Uterus (tissue), 2 donors: ENCODE measurements at regions not wholly inside any gene's neighbourhood (a gene's known extent, or its start where the extent isn't known, plus 50 kb on each side); places are given as distances from the start of the nearest gene placed in this dataset.

ENCODE experiments used
- POLR2A ChIP-seq, 2 donors: fragments of 450-650 bp; IDR thresholded peaks; one replicate each; pipeline ENCODE4 v1.6.1; 2016; ENCODE audit warnings: antibody characterized with exemption in 2 of 2, mild to moderate bottlenecking in 1 of 2, moderate library complexity in 1 of 2
- TF ChIP-seq, protein P1 (sequence below), 4 experiments: fragments of 200-600 bp in 2 of 4; fragments of 450-650 bp in 2 of 4; sonication (generic) in 2 of 4; IDR thresholded peaks; one replicate each; pipeline ENCODE4 v1.5.1; 2016 to 2019; ENCODE audit warnings: antibody characterized with exemption in 4 of 4, mild to moderate bottlenecking in 2 of 4, moderate library complexity in 1 of 4

DNA sequence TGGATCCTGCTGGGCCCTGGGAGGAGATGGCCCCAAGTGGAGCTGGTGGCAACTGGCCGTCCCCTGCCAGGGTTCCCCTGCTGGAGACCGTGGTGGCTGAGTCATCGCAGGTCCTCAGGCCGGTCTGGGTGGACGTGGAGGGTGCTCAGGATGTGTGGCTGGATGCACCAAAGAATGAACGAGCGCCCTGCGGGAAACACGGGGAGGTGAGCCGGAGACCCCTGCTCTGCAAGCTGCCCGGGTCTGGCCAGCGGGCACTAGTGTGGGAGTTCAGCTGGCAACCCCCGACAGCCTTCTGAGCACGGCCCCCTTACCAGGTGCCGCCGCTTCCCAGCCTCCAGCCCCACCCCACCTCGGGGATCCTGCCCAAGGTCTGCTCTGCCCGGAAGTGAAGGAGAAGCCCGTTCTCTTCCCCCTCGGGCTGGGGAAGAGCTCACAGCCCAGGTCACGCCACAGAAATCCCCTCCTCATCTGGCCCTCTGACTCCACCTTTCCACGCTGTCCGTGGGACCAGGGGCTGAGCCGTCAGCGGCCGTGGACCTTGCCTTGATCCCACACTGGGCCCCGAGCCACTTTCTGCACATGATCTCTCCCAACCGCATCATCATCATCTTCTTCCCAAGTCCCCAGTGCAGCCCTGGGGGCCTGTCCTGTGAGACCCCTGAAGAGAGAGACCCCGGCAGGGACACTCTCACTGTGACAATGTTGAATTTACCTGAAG lies 165.5 kb downstream of the KIF26A start:
- TF ChIP-seq POLR2A (IDR thresholded peaks at IDR 0.05), result no peak
- TF ChIP-seq, protein P1, sequence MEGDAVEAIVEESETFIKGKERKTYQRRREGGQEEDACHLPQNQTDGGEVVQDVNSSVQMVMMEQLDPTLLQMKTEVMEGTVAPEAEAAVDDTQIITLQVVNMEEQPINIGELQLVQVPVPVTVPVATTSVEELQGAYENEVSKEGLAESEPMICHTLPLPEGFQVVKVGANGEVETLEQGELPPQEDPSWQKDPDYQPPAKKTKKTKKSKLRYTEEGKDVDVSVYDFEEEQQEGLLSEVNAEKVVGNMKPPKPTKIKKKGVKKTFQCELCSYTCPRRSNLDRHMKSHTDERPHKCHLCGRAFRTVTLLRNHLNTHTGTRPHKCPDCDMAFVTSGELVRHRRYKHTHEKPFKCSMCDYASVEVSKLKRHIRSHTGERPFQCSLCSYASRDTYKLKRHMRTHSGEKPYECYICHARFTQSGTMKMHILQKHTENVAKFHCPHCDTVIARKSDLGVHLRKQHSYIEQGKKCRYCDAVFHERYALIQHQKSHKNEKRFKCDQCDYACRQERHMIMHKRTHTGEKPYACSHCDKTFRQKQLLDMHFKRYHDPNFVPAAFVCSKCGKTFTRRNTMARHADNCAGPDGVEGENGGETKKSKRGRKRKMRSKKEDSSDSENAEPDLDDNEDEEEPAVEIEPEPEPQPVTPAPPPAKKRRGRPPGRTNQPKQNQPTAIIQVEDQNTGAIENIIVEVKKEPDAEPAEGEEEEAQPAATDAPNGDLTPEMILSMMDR (IDR thresholded peaks at IDR 0.05), result no peak
